ENCODE measurements at regions not wholly inside any gene's neighbourhood (a gene's known extent, or its start where the extent isn't known, plus 50 kb on each side); places are given as distances from the start of the nearest gene placed in this dataset.

DNA sequence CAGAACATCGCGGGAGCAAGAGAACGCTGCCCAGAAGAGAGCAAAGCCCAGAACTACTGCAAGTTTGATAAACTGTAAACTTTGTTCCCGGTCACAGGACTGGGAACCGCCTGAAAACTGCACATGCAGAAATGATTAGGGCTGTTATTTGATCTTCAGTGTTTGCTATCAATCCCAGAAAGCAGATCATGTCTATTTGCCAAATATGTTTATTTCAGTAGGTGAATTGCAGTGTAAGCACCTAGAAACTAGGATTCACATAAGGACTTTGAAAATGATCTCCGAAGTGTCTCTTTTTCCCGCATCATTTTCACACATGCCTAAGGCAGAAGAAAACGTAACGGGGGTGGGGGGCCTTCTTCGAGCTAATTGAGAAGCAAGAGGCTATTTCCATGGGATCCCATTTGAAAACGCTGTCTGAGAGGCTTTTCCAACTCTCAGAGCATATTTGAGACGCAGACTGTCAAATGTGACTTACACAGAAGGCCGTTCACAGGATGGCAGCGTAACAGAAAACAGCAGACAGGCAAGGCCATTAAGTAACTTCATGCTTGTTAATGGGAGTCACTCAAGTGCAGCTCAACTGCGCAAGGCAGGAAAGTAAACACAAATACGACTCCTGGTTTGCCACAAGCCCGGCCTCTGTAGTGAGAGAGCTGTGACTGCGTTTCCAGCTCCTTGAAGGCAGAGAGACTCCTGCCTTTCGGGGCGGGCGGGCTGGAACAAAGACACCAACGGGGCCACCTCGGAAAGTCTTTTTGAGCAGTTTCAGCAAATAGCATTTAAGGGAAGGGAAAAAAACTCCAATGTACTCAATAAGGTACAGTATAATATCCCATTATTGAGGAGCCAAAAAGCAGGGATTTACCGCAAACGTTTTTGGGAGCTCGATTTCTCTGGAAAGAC, 144.7 kb upstream of the ZNF217 start:
- peak; percentile 97 for DNase-seq (ENCODE audit: low read depth)
- peak overlapping the region; percentile 53 for H3K4me3 ChIP-seq (ENCODE audit: low read length)
- TF ChIP-seq, protein P1, sequence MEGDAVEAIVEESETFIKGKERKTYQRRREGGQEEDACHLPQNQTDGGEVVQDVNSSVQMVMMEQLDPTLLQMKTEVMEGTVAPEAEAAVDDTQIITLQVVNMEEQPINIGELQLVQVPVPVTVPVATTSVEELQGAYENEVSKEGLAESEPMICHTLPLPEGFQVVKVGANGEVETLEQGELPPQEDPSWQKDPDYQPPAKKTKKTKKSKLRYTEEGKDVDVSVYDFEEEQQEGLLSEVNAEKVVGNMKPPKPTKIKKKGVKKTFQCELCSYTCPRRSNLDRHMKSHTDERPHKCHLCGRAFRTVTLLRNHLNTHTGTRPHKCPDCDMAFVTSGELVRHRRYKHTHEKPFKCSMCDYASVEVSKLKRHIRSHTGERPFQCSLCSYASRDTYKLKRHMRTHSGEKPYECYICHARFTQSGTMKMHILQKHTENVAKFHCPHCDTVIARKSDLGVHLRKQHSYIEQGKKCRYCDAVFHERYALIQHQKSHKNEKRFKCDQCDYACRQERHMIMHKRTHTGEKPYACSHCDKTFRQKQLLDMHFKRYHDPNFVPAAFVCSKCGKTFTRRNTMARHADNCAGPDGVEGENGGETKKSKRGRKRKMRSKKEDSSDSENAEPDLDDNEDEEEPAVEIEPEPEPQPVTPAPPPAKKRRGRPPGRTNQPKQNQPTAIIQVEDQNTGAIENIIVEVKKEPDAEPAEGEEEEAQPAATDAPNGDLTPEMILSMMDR (IDR thresholded peaks at IDR 0.05; ENCODE audit: insufficient read depth, low read depth, low read length, missing control alignments): no peak

GRCh38 chr20:53737396-53738038, 143.9 kb upstream of the ZNF217 start:
- TF ChIP-seq, protein P1 (IDR thresholded peaks at IDR 0.05; ENCODE audit: insufficient read depth, low read depth, low read length, missing control alignments): no peak
- peak; percentile 12 for DNase-seq (ENCODE audit: low read depth)
- no peak overlapping the region for H3K4me3 ChIP-seq (ENCODE audit: low read length)

- DNase-seq (ENCODE audit: low read depth): peak; percentile 41
- no peak overlapping the region for H3K4me3 ChIP-seq (ENCODE audit: low read length)
- TF ChIP-seq, protein P1 (IDR thresholded peaks at IDR 0.05; ENCODE audit: insufficient read depth, low read depth, low read length, missing control alignments): no peak
These were observed 143.2 kb upstream of the ZNF217 start for GRCh38 chr20:53736757-53737395.

- no peak overlapping the region for H3K4me3 ChIP-seq (ENCODE audit: low read length)
- TF ChIP-seq, protein P1 (IDR thresholded peaks at IDR 0.05; ENCODE audit: insufficient read depth, low read depth, low read length, missing control alignments): no peak
- DNase-seq (ENCODE audit: low read depth): peak; percentile 51
These were observed 142.6 kb upstream of the ZNF217 start for GRCh38 chr20:53736122-53736756.

DNA sequence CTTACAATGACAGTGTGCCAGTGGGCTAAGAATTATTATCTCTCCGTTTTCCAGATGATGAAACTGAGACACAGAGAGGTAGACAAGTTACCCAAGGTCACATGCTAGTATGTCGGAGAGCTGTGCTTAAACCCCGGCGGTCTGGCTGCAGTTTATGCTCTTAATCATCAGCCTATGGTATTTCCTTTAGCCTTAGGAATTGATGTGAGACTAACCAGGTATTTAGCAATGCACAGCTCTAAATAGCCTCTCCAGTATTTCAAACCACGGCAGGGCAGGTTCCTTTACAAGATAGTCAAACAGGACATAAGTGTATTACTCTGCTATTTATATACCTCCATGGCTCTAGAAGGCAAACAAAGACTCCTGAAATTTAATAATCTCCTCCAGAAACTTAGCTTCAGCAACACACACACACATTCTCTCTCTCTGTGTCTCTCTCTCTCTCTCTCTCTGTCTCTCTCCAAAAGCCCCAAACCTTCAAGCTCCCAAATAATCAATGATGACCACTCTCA, 142.0 kb upstream of the ZNF217 start:
- H3K4me3 ChIP-seq (ENCODE audit: low read length): no peak overlapping the region
- peak; percentile 96 for DNase-seq (ENCODE audit: low read depth)
- TF ChIP-seq, protein P1 (IDR thresholded peaks at IDR 0.05; ENCODE audit: insufficient read depth, low read depth, low read length, missing control alignments): no peak

GRCh38 chr20:53734006-53734688, 140.5 kb upstream of the ZNF217 start:
- no peak for DNase-seq (ENCODE audit: low read depth)
- TF ChIP-seq, protein P1 (IDR thresholded peaks at IDR 0.05; ENCODE audit: insufficient read depth, low read depth, low read length, missing control alignments): no peak
- no peak overlapping the region for H3K4me3 ChIP-seq (ENCODE audit: low read length)
